NCI-H226 (cell line): ENCODE measurements at regions not wholly inside any gene's neighbourhood (a gene's known extent, or its start where the extent isn't known, plus 50 kb on each side); places are given as distances from the start of the nearest gene placed in this dataset.

Experiments used
- DNase-seq: peaks from one replicate; pipeline ENCODE4 v3.0.0-alpha.2; 2015

DNA sequence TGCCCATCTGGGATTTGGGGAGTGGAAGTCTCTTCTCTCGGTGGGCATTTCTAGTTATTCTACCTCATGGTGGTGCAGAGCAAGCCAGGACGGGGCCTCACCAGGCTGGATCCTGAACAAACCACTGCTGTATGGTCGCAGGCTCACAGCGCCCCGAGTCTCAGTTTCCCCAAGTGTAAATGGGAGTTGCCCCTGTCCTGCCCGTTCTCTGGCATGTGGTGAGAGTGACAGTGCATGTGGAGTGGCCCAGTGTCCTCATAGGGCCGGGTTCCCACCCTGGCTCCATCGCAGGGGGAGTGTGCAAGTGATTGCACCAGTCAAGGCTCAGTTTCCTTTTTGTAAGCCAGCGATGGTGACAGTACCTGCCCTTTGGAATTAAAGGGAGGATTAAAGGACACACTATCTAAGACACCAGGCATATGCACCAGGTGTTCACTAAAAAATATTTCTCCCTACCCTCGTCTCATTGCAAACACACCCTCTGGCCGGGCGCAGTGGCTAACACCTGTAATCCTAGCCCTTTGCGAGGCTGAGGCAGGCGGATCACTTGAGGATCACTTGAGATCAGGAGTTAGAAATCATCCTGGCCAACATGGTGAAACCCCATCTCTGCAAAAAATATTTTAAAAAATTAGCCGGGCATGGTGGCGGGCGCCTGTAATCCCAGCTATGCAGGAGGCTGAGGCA, 173.3 kb upstream of the MYCN start:
- no peak for DNase-seq

GRCh38 chr2:15767679-15768078, 172.7 kb upstream of the MYCN start:
- no peak for DNase-seq

GRCh38 chr2:15768142-15768541, 172.2 kb upstream of the MYCN start:
- no peak for DNase-seq

DNA sequence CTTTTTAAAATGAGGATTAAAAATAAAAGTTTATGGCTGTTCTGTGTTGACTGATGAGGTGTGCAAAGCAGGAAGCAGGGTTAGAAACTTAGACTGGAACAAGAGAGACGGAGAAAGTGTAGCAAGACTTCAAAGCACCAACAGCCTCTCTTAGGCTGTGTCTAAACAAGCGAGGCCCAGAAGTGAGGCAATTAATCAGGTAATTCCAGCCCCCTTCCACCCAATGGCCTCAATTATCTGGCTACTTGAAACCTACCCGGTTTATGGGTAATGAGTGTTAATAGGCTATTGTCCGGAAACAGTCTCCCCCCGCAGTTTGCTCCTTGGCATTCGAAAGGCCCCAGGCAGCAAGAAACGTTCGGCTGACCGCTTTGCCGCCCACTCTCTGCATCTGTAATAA, 171.7 kb upstream of the MYCN start:
- no peak for DNase-seq

GRCh38 chr2:15769235-15769634, 171.1 kb upstream of the MYCN start:
- no peak for DNase-seq

DNA sequence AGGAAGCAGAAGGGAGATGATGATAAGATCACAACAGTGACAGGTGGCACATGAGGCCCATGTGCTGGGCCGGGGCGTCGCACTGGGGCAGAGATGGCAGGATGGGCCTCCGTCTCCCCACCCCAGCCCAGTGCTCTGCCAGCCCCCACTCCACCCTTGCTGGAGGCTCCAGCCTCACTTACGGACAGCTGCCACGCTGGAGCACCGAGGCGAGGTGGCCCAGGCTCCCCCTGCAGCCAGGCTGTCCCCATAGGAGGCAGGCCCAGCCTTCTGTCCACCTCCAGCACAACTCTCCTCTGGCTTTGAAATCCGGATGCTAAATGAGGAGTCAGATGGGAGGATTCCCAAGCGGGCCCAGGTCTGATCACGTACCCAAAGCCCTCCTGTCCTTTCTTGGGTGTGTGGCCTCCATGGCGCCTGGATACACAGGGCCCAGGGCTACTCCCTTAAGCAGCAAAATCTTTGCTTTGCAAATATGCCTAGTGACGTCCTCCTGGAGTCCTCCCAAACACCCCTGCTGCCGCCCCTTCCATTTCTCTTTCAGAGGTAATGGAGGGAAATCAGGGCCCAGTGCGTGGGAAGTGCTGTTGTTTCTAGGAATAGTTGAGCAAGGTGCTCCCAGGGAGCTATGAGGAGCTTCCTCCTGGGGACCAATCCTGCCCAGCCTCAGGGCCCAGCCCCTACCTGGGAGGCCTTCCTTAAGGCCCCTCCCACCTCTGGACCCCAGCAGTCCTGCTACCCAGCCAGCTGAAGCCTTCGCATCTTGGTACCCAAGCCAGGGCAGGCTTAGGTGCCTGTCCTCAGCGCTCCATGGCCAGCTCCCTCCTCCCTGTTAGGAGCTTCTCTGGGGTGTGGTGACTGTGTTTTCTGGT, 170.4 kb upstream of the MYCN start:
- no peak for DNase-seq

DNA sequence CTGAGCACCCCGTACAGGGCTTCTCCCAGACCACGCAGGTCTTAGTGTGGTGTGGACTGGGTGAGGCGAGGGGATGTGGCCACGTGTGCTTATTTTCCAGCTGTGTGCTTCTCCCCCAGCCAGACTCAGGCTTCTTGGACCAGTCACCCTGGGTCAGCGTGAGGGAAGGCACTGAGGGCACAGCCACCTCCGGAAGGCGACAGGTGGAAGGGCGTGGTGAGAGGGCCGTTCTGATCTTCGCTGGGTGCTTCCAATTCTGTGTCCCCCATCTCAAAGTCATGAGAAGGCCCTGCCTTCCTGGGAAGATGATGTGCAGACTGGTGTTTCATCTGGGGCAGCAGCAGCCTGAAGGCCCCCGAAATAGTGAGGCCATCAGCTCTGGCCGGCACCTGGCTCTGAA, 169.7 kb upstream of the MYCN start:
- DNase-seq, result no peak

- no peak for DNase-seq
Observed at GRCh38 chr2:15771124-15771523, 169.2 kb upstream of the MYCN start.

GRCh38 chr2:15772086-15772595, 168.2 kb upstream of the MYCN start:
- no peak for DNase-seq

DNA sequence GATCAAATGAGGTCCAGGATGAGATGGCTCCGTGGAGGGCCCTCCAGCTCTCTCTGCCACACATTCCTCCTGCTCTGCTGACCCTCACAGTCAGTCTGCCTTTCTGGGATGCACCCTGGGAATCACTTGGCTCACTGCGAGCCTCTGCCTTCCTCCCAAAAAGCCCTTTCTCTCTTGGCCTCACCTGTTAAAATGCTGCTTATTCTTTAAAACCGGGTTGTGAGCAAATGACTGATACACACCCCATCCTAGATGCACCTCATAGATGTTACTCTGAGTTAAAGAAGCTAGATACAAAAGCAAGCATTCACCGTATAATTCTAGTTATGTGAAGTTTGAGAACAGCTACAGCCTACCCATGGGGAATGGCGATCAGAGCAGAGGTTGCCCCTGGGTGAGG, 167.7 kb upstream of the MYCN start:
- DNase-seq, result no peak

GRCh38 chr2:15773204-15773603, 167.1 kb upstream of the MYCN start:
- no peak for DNase-seq

GRCh38 chr2:15773846-15774245, 166.5 kb upstream of the MYCN start:
- no peak for DNase-seq

GRCh38 chr2:15775753-15776628, 164.4 kb upstream of the MYCN start:
- no peak for DNase-seq

DNA sequence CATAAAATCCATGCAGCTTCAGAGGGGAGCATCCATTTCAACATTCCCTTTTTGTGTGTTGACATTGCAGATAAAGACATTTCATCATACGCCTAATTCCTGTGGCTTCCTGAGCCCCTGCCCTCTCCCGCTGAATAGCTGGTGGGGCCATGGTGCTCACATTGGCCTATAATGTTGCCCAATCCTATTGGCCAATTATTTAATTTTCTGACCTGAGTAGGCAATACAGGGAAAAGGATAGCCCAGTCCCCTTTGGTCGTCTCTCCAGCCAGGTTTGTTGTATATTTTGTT, 163.8 kb upstream of the MYCN start:
- DNase-seq, result peak; percentile 59

DNA sequence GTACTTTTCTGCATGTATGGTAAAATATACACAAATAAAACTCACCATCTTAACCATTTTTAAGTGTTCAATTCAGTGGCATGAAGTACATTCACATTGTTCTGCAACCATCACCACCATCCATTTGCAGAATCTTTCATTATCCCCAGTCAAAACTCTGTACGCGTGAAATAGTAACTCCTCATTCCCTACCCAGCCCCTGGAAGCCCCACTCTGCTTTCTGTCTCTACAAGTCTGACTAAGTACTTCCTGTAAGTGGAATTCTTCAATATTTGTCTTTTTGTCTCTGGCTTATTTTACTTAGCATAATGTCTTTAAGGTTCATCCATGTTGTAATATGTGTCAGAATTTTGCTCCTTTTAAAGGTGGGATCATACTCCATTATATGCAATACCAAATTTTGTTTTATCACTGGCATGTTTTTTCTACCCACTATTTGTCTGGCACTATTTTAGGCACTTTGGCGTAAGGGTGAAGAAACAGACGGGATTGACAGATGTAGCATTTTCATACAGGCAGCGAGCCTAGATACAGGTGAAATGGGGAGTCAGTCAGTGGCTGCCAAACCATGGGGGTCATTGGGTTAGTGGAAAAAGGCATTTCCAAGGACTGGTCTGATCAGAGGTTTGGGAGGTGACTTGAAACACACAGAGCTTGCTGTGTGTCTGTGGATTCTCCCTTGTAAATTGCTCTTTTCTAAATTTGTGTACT, 163.2 kb upstream of the MYCN start:
- DNase-seq, result no peak

DNA sequence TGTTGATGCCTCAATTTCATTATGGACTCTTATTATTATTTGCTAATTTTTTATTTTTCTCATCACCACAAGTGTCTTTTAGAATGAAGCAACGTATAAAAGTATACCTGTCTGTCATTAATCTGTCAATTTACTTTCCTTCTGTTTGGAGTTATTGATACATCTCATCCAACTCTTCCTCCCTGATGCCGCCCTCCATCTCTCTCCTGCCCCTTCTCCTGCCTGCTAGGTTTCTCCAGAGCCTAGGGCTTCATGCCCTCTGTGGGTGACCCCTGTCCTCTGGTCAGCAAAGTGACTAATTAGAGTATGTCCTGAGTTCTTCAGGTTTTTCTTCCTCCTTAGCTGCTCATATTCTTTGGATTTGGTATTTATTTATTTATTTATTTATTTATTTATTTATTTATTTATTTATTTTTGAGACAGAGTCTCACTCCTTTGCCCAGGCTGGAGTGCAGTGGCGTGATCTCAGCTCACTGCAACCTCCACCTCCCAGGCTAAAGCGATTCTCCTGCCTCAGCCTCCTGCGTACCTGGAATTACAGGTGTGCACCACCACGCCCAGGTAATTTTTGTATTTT, 162.5 kb upstream of the MYCN start:
- DNase-seq, result no peak

DNA sequence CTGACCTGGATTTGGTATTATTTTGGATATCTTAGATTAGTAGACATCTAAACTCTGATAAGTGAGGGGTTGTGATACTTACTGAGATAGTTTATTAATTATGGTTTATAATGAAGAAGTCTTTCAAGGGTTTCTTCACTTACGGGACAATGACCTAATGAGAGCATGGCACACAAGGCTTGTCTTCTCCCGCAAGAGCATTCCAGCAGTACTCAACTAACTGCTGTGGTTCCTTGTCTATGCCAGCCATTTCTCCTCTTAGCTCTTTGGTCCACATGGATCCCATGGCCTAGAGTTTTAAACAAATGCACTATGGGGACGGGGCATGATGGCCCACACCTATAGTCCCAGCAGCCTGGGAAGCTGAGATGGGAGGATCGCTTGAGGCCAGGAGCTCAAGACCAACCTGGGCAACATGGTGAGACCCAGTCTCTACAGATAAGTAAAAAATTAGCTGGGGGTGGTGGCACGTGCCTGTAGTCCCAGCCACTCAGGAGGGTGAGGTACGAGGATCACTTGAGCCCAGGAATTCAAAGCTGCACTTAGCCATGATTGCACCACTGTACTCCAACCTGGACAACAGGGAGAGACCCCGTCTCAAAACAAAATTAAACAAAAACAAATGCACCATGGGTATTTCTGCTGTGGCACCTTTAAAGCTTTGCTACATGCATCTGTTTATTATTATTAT, 161.7 kb upstream of the MYCN start:
- no peak for DNase-seq

DNA sequence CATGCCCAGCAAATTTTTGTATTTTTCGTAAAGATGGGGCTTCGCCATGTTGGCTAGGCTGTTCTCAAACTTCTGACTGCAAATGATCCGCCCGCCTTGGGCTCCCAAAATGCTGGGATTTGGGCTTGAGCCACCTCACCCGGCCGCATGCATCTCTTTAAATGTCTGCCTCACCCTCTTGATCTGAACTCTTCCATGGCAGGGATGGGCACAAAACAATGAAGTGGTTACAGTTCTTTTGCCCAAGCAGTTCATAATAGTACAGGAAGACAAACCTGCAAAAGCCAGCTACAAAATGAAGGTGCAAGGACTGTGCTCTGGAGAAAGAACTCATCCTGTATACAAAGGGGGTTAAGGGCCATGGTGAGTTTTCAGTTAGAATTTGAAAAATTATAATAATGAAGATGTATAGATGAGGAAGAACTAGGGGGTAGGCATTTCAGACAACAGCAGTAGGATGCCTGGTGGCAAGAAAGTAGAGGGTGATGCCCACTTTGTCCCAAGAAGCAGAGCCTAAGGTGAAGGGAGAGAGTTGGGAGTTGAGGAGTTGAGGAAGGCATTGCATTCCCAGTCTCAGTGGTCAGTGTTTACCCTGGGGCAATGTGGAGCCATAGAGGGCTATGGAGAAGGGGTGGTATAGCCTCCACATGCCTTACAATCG, 160.8 kb upstream of the MYCN start:
- no peak for DNase-seq

GRCh38 chr2:15780234-15780633, 160.1 kb upstream of the MYCN start:
- no peak for DNase-seq

DNA sequence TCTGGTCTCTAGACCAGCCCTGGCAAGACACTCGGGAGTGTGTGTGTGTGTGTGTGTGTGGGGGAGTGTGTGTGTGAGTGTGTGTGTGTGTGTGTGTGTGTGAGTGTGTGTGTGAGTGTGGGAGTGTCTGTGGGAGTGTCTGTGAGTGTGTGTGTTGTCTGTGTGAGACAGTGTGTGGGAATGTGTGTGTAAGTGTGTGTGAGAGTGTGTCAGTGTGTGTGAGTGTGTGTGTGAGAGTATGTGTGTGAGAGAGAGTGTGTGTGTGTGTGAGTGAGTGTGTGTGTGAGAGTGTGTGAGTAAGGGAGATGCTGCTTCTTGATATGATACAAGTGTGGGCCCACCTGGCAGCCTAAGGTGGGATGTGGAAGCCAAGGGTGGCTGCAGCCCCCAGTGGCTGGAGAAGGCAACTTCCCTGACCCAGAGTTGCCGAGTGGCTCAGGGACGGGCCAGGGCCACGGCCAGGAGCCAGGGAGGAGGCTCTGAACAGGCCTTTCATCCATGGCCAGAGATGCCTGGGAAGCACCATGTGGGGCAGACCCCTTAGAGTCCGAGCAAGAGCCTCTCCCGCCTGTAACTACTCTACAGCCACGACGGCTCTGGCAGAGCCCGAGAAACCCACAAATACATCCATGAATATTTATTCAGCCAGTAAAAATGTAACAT, 159.3 kb upstream of the MYCN start:
- no peak for DNase-seq
